CD4-positive, alpha-beta T cell treated with Interleukin-1 beta for 1 hour (primary cell): ENCODE measurements at regions not wholly inside any gene's neighbourhood (a gene's known extent, or its start where the extent isn't known, plus 50 kb on each side); places are given as distances from the start of the nearest gene placed in this dataset.

Experiments
- DNase-seq, 2 donors: peaks; one replicate each; pipeline ENCODE4 v3.0.0-alpha.2; 2020 to 2022

GRCh38 chr9:118423021-118423420 lies 718.8 kb downstream of the TLR4 start:
- no peak for DNase-seq

- DNase-seq: no peak
These were observed 719.5 kb downstream of the TLR4 start for GRCh38 chr9:118423721-118424120.

DNA sequence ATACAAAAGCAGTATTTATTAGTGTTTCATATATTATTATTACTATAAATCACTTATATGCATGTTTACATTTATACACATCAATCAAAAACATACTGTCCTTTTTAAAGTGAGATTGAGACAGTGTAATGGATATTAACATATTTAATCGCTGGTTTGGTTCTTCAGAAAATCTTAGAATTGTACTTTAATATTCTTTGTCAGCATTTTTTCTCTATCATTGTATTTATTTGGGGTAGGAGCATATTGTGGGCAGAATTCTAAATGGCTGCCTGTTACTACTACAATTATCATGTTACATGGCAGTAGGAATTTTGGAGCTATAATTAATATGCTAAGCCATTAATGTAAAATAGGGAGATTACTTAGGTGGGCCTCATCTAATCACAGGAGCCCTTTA lies 722.6 kb downstream of the TLR4 start:
- no peak for DNase-seq

GRCh38 chr9:118438810-118439209 lies 734.6 kb downstream of the TLR4 start:
- no peak for DNase-seq

DNA sequence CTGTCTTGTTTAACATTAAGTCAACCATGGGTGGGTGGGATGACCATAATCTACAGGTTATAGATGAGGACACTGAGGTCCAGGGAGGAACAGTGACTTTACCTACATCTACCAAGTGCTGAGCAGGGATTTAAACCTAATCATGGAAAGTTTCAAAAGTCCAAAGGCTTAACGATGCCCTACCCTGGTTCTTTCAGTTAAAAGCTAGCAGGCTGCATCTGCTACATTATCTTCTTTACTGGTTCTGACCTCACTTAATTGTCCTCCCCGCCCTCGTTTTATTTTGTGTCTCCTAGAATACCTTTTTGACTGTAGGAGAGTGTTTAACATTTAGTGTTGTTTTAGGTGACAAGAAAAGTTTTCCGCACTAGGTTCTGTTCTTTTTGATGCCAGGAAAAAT lies 735.2 kb downstream of the TLR4 start:
- DNase-seq: no peak

GRCh38 chr9:118444403-118444802 lies 740.2 kb downstream of the TLR4 start:
- no peak for DNase-seq

GRCh38 chr9:118446943-118447639 lies 742.9 kb downstream of the TLR4 start:
- no peak for DNase-seq

- no peak for DNase-seq
These were observed 745.4 kb downstream of the TLR4 start for GRCh38 chr9:118449554-118449953.

- no peak for DNase-seq
These were observed 751.1 kb downstream of the TLR4 start for GRCh38 chr9:118455259-118455658.

GRCh38 chr9:118455788-118456187 lies 751.6 kb downstream of the TLR4 start:
- no peak for DNase-seq

DNA sequence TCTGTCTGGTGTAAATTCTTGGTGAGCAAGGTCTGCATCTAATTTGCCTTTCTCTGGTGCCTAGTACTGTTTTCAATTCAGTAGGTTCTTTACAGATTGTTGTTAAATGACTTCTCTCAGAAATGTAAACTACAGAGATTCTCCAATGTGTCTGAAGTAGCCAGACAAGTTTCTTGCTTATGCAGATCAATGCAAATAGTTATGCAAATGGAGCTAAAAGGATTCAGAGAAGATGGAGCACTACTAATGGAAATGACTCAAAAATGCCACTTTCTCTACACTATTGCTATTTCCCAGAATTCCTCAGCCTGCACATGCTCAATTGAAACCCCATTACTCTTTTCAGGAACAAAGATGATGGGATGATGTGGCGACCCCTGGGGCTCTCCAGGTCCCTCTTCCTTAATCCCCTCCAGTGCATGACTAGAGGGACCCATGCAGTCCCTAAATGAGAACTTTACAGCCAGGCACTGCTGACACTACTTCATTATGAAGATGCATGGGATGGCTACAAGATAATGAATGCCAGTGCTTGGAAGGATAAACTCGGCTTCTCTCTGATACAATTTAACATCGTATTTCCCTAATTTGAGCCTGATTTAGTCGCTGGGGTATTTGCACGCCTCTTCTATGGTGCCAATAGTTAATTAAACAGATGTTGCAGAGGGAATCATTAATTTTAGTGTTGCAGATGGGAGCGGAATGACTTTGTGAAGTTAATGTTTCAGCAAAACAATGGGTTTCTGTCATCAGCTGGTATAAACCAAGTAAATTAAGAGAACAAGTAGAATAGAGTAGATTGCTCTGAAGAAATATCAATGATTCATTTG lies 753.2 kb downstream of the TLR4 start:
- no peak for DNase-seq

DNA sequence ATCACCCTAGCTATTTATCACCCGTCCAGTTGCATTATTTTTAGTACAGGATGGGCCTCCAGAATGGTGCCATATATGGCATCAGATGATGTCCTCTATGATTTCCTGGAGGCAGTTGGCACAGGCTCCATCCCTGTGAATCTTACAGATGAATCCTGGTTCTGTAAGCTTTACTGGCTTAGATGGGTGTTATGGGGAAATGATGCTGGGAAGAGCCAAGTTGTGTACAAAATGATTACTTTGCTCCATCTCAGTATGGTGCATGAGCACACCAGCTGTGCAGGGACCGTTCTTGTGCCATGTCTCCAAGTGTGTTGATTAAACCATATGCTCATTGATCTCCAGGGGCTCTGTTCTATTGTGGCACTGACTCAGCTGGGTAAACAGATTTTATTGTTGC lies 755.7 kb downstream of the TLR4 start:
- DNase-seq: no peak

GRCh38 chr9:118463419-118463818 lies 759.2 kb downstream of the TLR4 start:
- DNase-seq: no peak

DNA sequence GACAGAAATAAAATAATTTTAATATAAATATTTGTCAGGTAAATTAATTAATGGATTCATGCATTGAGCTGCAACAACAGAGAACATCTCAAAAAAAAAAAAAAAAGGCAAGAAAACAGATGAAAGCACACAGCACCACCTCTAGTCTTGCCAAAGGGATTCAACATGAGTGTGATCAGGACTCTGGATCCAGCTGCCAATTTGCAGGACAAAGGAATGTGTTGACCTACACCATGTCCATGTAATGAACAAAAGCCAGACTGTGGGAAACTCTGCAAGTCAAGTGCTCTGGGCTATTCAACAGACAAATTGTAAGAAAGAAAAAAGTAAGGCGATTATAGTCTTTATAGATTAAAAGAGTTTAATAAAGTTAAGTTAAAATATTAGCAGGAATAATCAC lies 769.3 kb downstream of the TLR4 start:
- no peak for DNase-seq

DNA sequence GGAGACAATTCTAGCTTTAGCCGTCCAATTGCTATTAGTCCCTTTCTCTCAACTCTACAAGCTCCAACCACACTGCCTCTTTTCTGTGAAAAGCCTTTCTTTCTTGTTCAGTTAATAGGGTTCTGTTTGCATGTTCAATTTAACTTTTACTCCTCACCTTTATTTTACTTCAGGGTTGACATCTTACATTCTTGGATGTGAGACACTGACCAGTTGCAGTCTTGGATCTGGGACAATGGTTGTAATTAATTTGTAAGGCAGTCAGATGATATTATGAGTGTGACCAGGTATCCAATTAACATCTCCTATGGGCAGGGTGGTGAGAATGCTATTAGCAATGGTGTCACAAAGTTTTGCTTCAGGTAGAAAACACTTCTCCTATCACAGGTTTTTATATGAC lies 774.5 kb downstream of the TLR4 start:
- DNase-seq: no peak

DNA sequence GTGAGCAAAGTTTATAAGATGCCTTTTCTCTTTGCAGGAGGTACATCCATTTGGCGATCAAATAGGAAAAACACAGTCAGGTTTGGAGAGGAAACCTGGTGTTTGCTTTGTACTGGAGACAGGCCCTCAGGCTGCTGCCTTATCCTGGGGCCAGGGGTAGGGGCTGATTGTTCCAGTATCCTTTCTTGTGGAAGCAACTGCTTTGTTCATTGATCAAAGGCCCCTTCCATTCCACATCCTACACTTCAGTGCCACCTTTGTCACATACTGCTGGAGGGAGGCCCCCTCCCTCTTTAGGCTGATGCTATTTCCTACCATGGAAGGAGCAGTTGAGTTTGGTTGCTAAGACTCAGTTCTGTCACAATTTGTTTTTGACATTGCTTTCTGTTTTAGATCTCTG lies 778.1 kb downstream of the TLR4 start:
- no peak for DNase-seq

GRCh38 chr9:118483677-118484076 lies 779.5 kb downstream of the TLR4 start:
- no peak for DNase-seq

DNA sequence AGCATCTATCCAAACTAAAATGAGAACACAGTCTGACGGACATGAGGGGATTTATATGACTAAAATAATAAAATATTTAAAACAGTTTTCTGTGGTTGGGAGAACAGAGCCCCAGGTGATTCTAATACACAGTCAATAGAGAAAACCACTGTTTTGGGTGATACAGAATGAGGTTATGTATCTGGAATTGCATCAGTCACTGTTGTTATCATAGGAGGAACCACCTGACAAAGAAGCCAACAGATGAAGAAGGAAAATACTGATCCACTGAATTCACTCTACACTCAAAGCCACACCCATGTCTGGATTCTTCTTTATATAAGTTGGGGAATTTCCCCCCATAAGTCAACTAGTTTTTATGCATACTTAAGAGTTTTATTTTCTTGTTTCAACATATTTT lies 799.0 kb downstream of the TLR4 start:
- DNase-seq: no peak

DNA sequence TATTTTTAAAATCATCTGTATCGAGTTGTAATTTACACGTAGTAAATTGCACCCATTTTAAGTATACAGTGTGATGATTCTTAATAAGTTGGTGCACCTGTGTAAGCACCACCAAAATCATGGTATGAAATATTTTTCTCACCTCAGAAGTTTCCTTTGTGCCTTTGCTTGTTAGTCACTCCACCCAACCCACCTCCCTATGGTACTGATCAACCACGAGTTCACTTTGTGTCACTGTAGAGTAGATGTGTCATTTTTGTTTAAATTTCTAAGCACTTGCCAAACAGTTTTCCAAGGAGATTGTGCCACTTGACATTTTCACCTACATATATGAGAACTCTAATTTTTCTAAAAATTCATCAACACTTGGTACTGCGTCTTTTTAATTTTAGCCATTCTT lies 806.5 kb downstream of the TLR4 start:
- DNase-seq: no peak

DNA sequence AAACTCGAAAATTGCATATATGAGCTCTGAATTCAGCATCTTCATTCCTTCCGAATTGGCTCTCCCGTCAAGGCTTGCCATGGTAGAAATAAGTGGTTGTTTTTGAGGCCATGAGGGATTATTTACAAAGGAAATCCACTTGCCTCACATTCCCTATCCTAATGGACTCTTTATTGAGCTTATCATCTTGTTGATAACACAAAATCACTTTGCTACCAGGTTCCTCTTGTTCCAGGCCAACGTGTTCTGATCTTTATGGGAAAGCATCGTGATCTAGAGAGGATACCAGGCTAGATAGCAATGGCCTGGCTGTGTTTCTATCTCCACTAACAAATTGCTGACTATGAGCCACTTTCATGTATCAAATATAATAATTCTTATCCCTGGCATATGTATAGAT lies 811.7 kb downstream of the TLR4 start:
- DNase-seq: no peak

- DNase-seq: no peak
These were observed 817.1 kb downstream of the TLR4 start for GRCh38 chr9:118521261-118521660.

- no peak for DNase-seq
These were observed 818.2 kb downstream of the TLR4 start for GRCh38 chr9:118522093-118523028.

- DNase-seq: no peak
These were observed 823.1 kb downstream of the TLR4 start for GRCh38 chr9:118527261-118527660.
